ENCODE measurements at regions not wholly inside any gene's neighbourhood (a gene's known extent, or its start where the extent isn't known, plus 50 kb on each side); places are given as distances from the start of the nearest gene placed in this dataset.

GRCh38 chr7:10696064-10696463 is 277.6 kb upstream of the PHF14 start:
- H3K4me1 ChIP-seq = no peaks in the 10 kb centered on the region
- 67 to 72% methylated on average over 5 of the region's 5 CpGs for WGBS, 2 donors
- H3K4me3 ChIP-seq = no peak overlapping the region
- no peaks in the 10 kb centered on the region for H3K36me3 ChIP-seq
- DNase-seq = no peak
- no peak overlapping the region for H3K27ac ChIP-seq
- no peaks in the 10 kb centered on the region for H3K27me3 ChIP-seq
- peaks cover 0 to 4% (median 0%) of the 10 kb centered on the region in 4 donors for H3K9me3 ChIP-seq
- intact Hi-C loops (cut with DNase I) = no loop called here
- TF ChIP-seq POLR2A (IDR thresholded peaks at IDR 0.05) = no peak
- no peak for TF ChIP-seq POLR2AphosphoS5 (IDR thresholded peaks at IDR 0.05)
- TF ChIP-seq EP300 (IDR thresholded peaks at IDR 0.05) = no peak
- no peak for TF ChIP-seq CTCF (IDR thresholded peaks at IDR 0.05)

- Histone ChIP-seq H3K4me1 (no peaks in the 10 kb centered on the region), H3K27me3 (no peaks in the 10 kb centered on the region), H3K9me3 (peaks cover 0 to 4% (median 0%) of the 10 kb centered on the region in 4 donors), H3K4me3 (no peak overlapping the region), H3K27ac (no peak overlapping the region), H3K36me3 (no peaks in the 10 kb centered on the region)
- DNase-seq = no peak
- WGBS, 2 donors = 57 to 90% methylated on average over 3 of the region's 3 CpGs
- intact Hi-C loops (cut with DNase I) = no loop called here
- TF ChIP-seq POLR2A (IDR thresholded peaks at IDR 0.05) (no peak), POLR2AphosphoS5 (IDR thresholded peaks at IDR 0.05) (no peak), CTCF (IDR thresholded peaks at IDR 0.05) (no peak)
Observed at GRCh38 chr7:10703059-10703458, 270.6 kb upstream of the PHF14 start.

- Histone ChIP-seq H3K27ac (no peak overlapping the region), H3K4me3 (no peak overlapping the region), H3K27me3 (no peaks in the 10 kb centered on the region), H3K9me3 (peaks cover 0 to 4% (median 0%) of the 10 kb centered on the region in 4 donors), H3K4me1 (no peaks in the 10 kb centered on the region), H3K36me3 (no peaks in the 10 kb centered on the region)
- no peak for DNase-seq
- 92 to 95% methylated on average over 1 of the region's 1 CpG for WGBS, 2 donors
- intact Hi-C loops (cut with DNase I) = no loop called here
- TF ChIP-seq CTCF (IDR thresholded peaks at IDR 0.05) (no peak), EP300 (IDR thresholded peaks at IDR 0.05) (no peak), POLR2A (IDR thresholded peaks at IDR 0.05) (no peak), POLR2AphosphoS5 (IDR thresholded peaks at IDR 0.05) (no peak)
Observed at GRCh38 chr7:10703981-10704380, 269.7 kb upstream of the PHF14 start.

GRCh38 chr7:10704653-10705052 is 269.0 kb upstream of the PHF14 start:
- H3K27me3 ChIP-seq = no peaks in the 10 kb centered on the region
- TF ChIP-seq CTCF (IDR thresholded peaks at IDR 0.05) = no peak
- no peak for TF ChIP-seq POLR2AphosphoS5 (IDR thresholded peaks at IDR 0.05)
- no peak for TF ChIP-seq POLR2A (IDR thresholded peaks at IDR 0.05)
- TF ChIP-seq EP300 (IDR thresholded peaks at IDR 0.05) = no peak
- H3K4me3 ChIP-seq = no peak overlapping the region
- H3K27ac ChIP-seq = no peak overlapping the region
- H3K4me1 ChIP-seq = no peaks in the 10 kb centered on the region
- H3K9me3 ChIP-seq = peaks cover 0 to 4% (median 0%) of the 10 kb centered on the region in 4 donors
- intact Hi-C loops (cut with DNase I) = no loop called here
- no peak for DNase-seq
- 97% methylated on average over 4 of the region's 4 CpGs for whole genome bisulfite sequencing, 2 donors
- no peaks in the 10 kb centered on the region for H3K36me3 ChIP-seq

GRCh38 chr7:10706875-10707493 is 266.7 kb upstream of the PHF14 start:
- Histone ChIP-seq H3K36me3 (no peaks in the 10 kb centered on the region), H3K27me3 (no peaks in the 10 kb centered on the region), H3K27ac (no peak overlapping the region), H3K4me1 (no peaks in the 10 kb centered on the region), H3K9me3 (no peaks in the 10 kb centered on the region), H3K4me3 (no peak overlapping the region)
- 55 to 77% methylated on average over 3 of the region's 3 CpGs for WGBS, 2 donors
- no peak for TF ChIP-seq POLR2A (IDR thresholded peaks at IDR 0.05)
- no peak for TF ChIP-seq POLR2AphosphoS5 (IDR thresholded peaks at IDR 0.05)
- no peak for TF ChIP-seq EP300 (IDR thresholded peaks at IDR 0.05)
- no peak for TF ChIP-seq CTCF (IDR thresholded peaks at IDR 0.05)
- intact Hi-C loops (cut with DNase I) = no loop called here
- DNase-seq = no peak

Data from sigmoid colon (tissue), 6 donors.